ENCODE measurements at regions not wholly inside any gene's neighbourhood (a gene's known extent, or its start where the extent isn't known, plus 50 kb on each side); places are given as distances from the start of the nearest gene placed in this dataset.

- ChIA-PET POLR2A (no interaction called here), CTCF (interaction anchor here (0.6 to 0.7 kb wide), 2 partner anchors 719 to 1053 kb away, joined by 3 read pairs; no protein-coding TSS in a partner anchor)
- Histone ChIP-seq H3K27ac (ENCODE audit: extremely low read depth, low read depth, low read length) (no peak overlapping the region), H3K4me3 (ENCODE audit: low read depth, low read length) (no peak overlapping the region), H3K9me3 (ENCODE audit: control insufficient read depth, insufficient read depth, low read depth, low read length) (no peaks in the 10 kb centered on the region), H3K36me3 (ENCODE audit: control insufficient read depth in 2 of 2, insufficient read depth in 1 of 2, low read length in 2 of 2) (no peaks in the 10 kb centered on the region), H3K4me1 (ENCODE audit: control insufficient read depth, insufficient read depth, low read length) (no peaks in the 10 kb centered on the region)
- TF ChIP-seq ZBTB49 (tag by site-specific recombination; IDR thresholded peaks at IDR 0.05; ENCODE audit: low read depth), result no peak
- no peak for TF ChIP-seq ZNF658 (tag by site-specific recombination; IDR thresholded peaks at IDR 0.05)
- no peak for TF ChIP-seq ZNF548 (tag by site-specific recombination; IDR thresholded peaks at IDR 0.05)
Observed at GRCh38 chr7:49425277-49425818, 348.1 kb upstream of the VWC2 start.

- ChIA-PET CTCF (no interaction called here), POLR2A (no interaction called here)
Observed at GRCh38 chr7:49432254-49432653, 341.2 kb upstream of the VWC2 start.

More at GRCh38 chr7:49432254-49432653, 341.2 kb upstream of the VWC2 start:
- Histone ChIP-seq H3K36me3 (ENCODE audit: control insufficient read depth in 2 of 2, insufficient read depth in 1 of 2, low read length in 2 of 2) (no peaks in the 10 kb centered on the region), H3K4me3 (ENCODE audit: low read depth, low read length) (no peak overlapping the region), H3K4me1 (ENCODE audit: control insufficient read depth, insufficient read depth, low read length) (no peaks in the 10 kb centered on the region), H3K27ac (ENCODE audit: extremely low read depth, low read depth, low read length) (no peak overlapping the region), H3K9me3 (ENCODE audit: control insufficient read depth, insufficient read depth, low read depth, low read length) (no peaks in the 10 kb centered on the region)
- no peak for TF ChIP-seq INSM2 (tag by site-specific recombination; IDR thresholded peaks at IDR 0.05)
- TF ChIP-seq ZNF544 (tag by site-specific recombination; IDR thresholded peaks at IDR 0.05), result no peak
- no peak for TF ChIP-seq ZNF830 (tag by site-specific recombination; IDR thresholded peaks at IDR 0.05; ENCODE audit: low read depth)
- no peak for TF ChIP-seq HOXC10 (CRISPR knock-in tag; IDR thresholded peaks at IDR 0.05)
- no peak for TF ChIP-seq ZNF518A (tag by site-specific recombination; conservative IDR thresholded peaks at IDR 0.05; ENCODE audit: low read depth)
- TF ChIP-seq HOXD13 (CRISPR knock-in tag; IDR thresholded peaks at IDR 0.05; ENCODE audit: borderline replicate concordance), result no peak
- TF ChIP-seq ZNF704 (tag by site-specific recombination; IDR thresholded peaks at IDR 0.05), result no peak
- TF ChIP-seq ZBTB7A (tag by site-specific recombination; IDR thresholded peaks at IDR 0.05; ENCODE audit: low read depth), result no peak
- TF ChIP-seq ZNF654 (tag by site-specific recombination; IDR thresholded peaks at IDR 0.05; ENCODE audit: low read depth), result no peak
- TF ChIP-seq ZNF571 (tag by site-specific recombination; IDR thresholded peaks at IDR 0.05), result no peak
- no peak for TF ChIP-seq TSHZ1 (tag by site-specific recombination; IDR thresholded peaks at IDR 0.05; ENCODE audit: borderline replicate concordance)
- TF ChIP-seq EGR2 (tag by site-specific recombination; IDR thresholded peaks at IDR 0.05; ENCODE audit: low read depth), result no peak
- TF ChIP-seq ZNF202 (tag by site-specific recombination; IDR thresholded peaks at IDR 0.05; ENCODE audit: borderline replicate concordance), result no peak
- TF ChIP-seq FEZF1 (tag by site-specific recombination; IDR thresholded peaks at IDR 0.05), result no peak
- TF ChIP-seq ZNF341 (tag by site-specific recombination; IDR thresholded peaks at IDR 0.05; ENCODE audit: low read depth), result no peak
- no peak for TF ChIP-seq ZNF169 (tag by site-specific recombination; IDR thresholded peaks at IDR 0.05)

Data from HEK293 (cell line).